ENCODE measurements at regions not wholly inside any gene's neighbourhood (a gene's known extent, or its start where the extent isn't known, plus 50 kb on each side); places are given as distances from the start of the nearest gene placed in this dataset.

DNA sequence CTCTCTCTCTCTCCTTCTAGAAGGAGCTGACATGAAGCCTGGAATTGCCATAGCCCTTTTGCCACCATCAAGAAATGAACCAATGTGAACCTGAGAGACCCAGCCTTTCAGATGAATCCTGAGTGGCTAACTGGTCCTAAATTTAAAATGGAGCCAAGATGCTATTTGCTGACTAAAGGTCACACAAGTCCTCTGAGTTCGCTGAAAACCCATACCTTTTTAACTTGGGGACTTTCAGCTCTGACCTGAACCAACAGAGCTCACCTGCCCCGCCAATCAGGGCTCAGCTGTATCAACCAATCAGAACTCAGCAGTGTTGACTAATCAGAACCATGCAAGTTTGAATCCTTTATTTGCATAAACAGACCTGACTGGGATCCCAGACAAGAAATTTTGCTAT, 70.3 kb upstream of the MDM1 start:
- no peak overlapping the region for H3K27ac ChIP-seq
- TF ChIP-seq, protein P1, sequence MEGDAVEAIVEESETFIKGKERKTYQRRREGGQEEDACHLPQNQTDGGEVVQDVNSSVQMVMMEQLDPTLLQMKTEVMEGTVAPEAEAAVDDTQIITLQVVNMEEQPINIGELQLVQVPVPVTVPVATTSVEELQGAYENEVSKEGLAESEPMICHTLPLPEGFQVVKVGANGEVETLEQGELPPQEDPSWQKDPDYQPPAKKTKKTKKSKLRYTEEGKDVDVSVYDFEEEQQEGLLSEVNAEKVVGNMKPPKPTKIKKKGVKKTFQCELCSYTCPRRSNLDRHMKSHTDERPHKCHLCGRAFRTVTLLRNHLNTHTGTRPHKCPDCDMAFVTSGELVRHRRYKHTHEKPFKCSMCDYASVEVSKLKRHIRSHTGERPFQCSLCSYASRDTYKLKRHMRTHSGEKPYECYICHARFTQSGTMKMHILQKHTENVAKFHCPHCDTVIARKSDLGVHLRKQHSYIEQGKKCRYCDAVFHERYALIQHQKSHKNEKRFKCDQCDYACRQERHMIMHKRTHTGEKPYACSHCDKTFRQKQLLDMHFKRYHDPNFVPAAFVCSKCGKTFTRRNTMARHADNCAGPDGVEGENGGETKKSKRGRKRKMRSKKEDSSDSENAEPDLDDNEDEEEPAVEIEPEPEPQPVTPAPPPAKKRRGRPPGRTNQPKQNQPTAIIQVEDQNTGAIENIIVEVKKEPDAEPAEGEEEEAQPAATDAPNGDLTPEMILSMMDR (conservative IDR thresholded peaks at IDR 0.05), result no peak
- TF ChIP-seq ZFX (IDR thresholded peaks at IDR 0.05), result no peak

DNA sequence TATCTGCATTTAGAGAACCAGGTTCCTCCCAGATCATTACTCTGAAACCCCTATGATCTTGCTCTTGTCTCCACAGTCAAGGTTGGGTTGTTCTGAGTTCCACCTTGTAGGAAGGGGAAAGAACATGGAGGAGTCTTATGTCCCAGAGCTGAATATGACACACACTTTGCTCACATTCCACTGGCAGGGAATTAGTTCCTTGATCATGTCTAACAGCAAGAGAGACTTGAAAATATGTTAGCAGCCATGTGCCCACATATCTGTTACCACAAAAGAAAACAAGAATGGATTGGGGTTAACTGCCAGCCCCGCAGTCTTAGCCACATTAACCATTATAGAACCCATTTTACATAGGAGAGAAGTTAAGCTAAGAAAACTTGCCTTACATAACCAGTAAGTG, 71.1 kb upstream of the MDM1 start:
- TF ChIP-seq, protein P1 (conservative IDR thresholded peaks at IDR 0.05), result no peak
- no peak for TF ChIP-seq ZFX (IDR thresholded peaks at IDR 0.05)

DNA sequence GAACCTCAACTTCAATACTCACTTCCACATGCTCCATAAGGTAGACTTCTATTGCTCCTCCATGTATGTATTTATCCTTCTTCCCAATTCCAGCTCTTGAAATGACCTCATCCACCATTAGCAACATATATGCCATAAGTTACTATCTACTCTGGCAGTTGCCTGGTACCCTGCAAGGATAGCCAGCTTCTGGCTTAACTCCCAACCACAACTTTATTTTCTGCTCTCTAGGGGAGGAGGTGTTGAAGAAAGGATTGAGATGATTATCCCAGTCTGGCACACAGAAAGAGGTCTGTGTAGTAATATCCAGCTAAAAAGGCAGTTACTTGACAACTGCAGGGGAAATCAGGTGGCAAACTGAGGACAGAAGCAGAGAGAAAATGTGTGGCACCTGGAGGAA, 71.5 kb upstream of the MDM1 start:
- TF ChIP-seq ZFX (IDR thresholded peaks at IDR 0.05), result no peak
- TF ChIP-seq, protein P1 (conservative IDR thresholded peaks at IDR 0.05), result no peak
- H3K27ac ChIP-seq, result no peak overlapping the region

More for the DNA sequence above, 71.1 kb upstream of the MDM1 start:
- no peak overlapping the region for H3K27ac ChIP-seq

DNA sequence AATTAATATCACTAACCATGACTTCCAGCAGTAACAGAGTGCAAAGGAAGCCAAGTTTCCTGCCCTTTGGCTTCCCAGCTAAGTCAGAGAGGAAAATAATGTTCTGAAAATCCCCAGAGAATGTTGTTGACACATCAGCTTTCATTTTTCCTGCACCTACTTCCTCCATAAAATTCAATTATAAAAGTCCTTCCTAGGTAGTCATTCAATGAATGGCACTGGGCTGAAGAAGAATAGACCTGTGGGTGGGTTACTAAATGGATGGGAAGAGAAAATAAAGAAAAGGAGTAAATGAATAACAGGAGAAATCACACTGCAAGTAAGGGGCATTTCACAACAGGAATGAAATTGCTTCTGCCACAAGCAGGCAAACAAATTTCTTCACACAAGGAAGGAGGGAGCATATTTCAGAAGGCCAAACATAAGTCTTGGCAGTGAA, 73.2 kb upstream of the MDM1 start:
- TF ChIP-seq, protein P1 (conservative IDR thresholded peaks at IDR 0.05), result no peak
- TF ChIP-seq ZFX (IDR thresholded peaks at IDR 0.05), result no peak
- H3K27ac ChIP-seq, result no peak overlapping the region; the same call in 1 of the 2 replicates

DNA sequence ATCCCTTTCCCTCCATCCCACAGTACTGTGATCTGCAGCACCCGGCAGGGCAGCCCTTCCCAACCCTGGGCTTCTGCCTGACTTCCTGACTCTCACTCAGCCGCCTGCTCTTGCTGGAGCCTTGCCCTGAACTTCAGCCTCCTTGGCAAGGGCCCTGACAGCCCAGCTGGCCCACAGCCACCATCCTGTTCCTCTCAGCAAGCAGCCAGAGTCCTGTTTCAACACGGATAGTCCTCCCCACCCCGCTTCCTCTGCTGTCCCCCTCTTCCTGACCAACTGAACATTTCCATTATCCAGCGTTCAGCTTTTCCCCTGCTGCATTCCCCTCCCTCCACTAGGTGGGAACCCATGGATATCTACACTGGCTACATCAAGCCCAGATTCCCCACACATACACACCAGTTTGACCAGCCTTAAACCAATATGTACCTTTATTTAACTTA, 74.0 kb upstream of the MDM1 start:
- peak overlapping the region; percentile 35 for H3K27ac ChIP-seq
- TF ChIP-seq, protein P1 (conservative IDR thresholded peaks at IDR 0.05), result peak; percentile 58
- no peak for TF ChIP-seq ZFX (IDR thresholded peaks at IDR 0.05)

DNA sequence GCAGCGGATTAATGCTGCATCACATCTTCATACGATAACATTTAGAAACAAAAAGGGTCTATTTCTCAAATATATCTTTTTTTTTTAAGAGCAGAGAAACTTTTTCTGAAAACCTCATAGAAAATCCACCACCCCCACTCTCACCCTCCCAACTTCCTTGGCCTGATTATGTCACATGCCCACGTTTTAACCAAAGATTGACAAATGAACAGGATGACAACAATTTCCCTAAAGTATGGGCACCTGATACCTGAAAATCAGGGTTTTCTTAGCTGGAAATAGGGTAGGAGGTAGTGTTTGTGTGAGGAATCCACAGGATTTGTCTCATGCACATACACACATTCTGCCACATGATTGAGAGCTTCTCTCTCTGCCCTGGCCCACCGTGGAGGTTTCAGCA, 74.7 kb upstream of the MDM1 start:
- no peak for TF ChIP-seq ZFX (IDR thresholded peaks at IDR 0.05)
- TF ChIP-seq, protein P1 (conservative IDR thresholded peaks at IDR 0.05), result no peak
- peak overlapping the region; percentile 35; the same call in 1 of the 2 replicates for H3K27ac ChIP-seq

DNA sequence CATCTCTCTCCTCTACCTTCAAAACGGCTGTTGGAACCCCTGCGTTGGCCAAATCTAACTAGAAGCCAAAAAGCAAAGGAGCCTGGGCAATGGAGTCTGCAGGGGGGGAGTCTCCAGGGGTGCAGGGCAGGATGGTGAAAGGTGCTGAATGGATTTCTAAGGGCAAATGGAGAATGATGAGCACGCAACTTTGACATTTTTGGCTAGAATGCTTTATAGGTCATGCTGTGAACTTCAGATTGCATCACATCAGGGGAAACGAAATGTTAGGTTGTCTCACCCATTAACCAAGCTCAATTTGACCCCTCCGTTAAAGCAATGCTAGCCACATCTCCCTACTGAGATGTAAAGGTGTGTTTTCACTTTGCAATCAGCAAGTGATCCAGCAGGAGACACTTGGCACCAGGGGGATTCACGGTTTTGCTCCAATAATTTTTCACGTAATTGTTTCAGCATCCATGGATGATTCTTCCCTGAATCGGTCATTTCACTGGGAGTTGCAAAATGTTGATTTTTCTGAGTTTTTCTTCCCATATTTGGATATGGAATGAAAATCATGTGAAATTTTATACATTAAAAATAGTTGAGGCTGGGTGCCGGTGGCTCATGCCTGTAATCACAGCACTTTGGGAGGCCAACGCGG, 78.0 kb upstream of the MDM1 start:
- TF ChIP-seq, protein P1 (conservative IDR thresholded peaks at IDR 0.05), result no peak
- no peak for TF ChIP-seq ZFX (IDR thresholded peaks at IDR 0.05)

More for the DNA sequence above, 78.0 kb upstream of the MDM1 start:
- no peak overlapping the region for H3K27ac ChIP-seq

All from C4-2B (cell line).